ENCODE measurements at regions not wholly inside any gene's neighbourhood (a gene's known extent, or its start where the extent isn't known, plus 50 kb on each side); places are given as distances from the start of the nearest gene placed in this dataset.

DNA sequence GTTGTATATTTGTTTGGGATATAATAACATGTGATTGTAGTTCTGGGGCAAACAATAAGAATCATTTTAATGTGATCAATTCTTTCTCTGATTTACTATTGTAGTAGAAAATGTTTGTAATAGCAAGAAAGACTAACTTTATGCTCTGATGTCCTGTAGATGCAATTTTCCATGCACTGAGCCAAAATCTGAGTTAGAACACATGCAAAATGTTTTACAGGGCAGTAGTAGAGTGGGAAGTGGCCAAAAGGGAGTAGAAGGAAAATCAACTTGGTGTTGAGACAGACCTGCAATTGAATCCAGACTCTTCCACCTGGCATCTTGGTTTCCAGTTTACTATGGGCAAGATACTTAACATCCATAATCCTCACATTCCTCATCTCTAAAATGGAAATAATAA is 93.5 kb upstream of the BMP5 start:
- ChIA-PET POLR2A (no interaction called here), CTCF (no interaction called here)
- no peak for DNase-seq (ENCODE audit: extremely low spot score)
- TF ChIP-seq, protein P1, sequence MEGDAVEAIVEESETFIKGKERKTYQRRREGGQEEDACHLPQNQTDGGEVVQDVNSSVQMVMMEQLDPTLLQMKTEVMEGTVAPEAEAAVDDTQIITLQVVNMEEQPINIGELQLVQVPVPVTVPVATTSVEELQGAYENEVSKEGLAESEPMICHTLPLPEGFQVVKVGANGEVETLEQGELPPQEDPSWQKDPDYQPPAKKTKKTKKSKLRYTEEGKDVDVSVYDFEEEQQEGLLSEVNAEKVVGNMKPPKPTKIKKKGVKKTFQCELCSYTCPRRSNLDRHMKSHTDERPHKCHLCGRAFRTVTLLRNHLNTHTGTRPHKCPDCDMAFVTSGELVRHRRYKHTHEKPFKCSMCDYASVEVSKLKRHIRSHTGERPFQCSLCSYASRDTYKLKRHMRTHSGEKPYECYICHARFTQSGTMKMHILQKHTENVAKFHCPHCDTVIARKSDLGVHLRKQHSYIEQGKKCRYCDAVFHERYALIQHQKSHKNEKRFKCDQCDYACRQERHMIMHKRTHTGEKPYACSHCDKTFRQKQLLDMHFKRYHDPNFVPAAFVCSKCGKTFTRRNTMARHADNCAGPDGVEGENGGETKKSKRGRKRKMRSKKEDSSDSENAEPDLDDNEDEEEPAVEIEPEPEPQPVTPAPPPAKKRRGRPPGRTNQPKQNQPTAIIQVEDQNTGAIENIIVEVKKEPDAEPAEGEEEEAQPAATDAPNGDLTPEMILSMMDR (IDR thresholded peaks at IDR 0.05; ENCODE audit: control extremely low read depth, extremely low read depth, low read depth, missing control alignments) = no peak

DNA sequence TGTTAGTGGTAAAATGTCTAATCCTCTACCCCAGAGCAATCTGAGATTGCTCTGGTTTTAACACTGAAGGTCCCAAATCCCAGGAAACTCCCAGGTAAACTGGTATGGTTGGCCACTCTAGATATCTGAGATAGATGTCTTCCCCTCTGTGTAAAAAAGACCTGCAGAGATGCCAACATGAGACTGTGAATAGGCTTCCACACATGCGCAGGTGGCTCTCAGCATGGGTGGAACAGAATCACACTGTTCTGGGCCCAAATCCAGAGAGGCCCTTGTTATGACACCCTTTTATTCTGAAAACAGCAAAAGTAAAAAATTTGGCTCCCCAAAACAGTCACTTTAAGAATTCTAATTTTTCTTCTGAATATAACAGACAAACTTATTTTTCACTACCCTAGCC is 88.7 kb upstream of the BMP5 start:
- TF ChIP-seq, protein P1 (IDR thresholded peaks at IDR 0.05; ENCODE audit: control extremely low read depth, extremely low read depth, low read depth, missing control alignments) = no peak
- ChIA-PET CTCF (interaction anchor here (1.2 to 1.6 kb wide), 2 partner anchors 15 to 19 kb away, joined by 3 read pairs; no protein-coding TSS in a partner anchor), POLR2A (no interaction called here)
- no peak for DNase-seq (ENCODE audit: extremely low spot score)

DNA sequence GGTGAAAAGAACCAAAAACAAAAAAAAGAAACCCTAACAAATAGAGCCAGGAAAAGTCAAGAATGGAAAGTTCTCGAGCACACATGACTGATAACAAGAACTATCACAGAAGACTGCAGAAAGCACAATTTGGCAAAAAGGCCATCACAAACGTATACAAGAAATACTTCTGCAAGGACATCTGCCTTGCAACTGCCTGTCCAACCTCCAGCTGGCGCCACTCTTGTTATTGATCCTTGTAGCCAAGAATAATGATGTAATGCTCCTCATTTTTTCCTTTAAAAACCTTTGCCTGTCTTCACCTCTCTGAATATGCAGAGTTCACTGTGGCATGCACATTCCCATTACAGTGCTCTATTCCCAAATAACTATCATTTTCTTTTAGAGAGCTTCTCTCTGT is 87.9 kb upstream of the BMP5 start:
- ChIA-PET CTCF (interaction anchor here (1.6 kb wide), 1 partner anchor 14 kb away, joined by 3 read pairs; no protein-coding TSS in a partner anchor), POLR2A (no interaction called here)
- TF ChIP-seq, protein P1 (IDR thresholded peaks at IDR 0.05; ENCODE audit: control extremely low read depth, extremely low read depth, low read depth, missing control alignments) = no peak
- DNase-seq (ENCODE audit: extremely low spot score) = no peak

DNA sequence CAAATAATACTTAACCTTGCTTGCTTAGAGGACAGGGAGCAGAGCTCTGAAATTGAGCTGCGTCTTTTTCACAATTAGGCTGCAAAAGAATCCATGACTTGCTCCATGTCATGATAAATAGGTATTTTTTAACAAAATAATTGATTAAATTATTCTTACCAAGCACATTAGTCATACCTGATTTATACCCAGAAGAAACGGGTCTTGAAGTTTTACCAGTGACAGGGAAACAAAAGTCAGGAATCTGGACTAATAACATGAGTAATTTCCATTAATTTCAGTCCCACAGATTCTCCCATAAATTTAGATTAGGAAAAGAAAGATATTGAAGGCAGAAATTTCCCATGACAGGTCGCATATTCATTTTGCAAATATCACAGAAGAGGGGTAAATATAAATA is 85.0 kb upstream of the BMP5 start:
- POLR2A ChIA-PET = no interaction called here
- CTCF ChIA-PET = no interaction called here
- TF ChIP-seq, protein P1 (IDR thresholded peaks at IDR 0.05; ENCODE audit: control extremely low read depth, extremely low read depth, low read depth, missing control alignments) = no peak

DNA sequence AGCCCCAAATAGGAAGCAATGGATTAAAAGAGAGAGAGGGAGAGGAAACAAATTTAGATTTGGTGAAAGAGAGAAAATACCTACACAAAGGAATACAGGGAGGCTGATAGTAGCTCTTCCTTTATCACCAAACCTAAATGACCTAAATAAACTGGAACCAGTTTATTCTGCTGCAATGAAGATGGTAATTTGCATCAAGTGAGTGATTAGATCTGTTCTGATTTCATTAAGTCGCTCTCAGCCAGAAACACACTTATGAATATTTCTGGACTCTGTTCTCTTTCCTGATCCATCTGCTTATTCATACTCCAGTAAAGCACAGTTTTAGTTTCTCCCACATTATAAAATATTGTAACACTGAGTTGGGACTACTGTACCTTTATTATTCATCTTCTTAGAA is 83.4 kb upstream of the BMP5 start:
- DNase-seq (ENCODE audit: extremely low spot score) = no peak
- ChIA-PET CTCF (no interaction called here), POLR2A (no interaction called here)
- TF ChIP-seq, protein P1 (IDR thresholded peaks at IDR 0.05; ENCODE audit: control extremely low read depth, extremely low read depth, low read depth, missing control alignments) = no peak

More for the DNA sequence above, 85.0 kb upstream of the BMP5 start:
- no peak for DNase-seq (ENCODE audit: extremely low spot score)

DNA sequence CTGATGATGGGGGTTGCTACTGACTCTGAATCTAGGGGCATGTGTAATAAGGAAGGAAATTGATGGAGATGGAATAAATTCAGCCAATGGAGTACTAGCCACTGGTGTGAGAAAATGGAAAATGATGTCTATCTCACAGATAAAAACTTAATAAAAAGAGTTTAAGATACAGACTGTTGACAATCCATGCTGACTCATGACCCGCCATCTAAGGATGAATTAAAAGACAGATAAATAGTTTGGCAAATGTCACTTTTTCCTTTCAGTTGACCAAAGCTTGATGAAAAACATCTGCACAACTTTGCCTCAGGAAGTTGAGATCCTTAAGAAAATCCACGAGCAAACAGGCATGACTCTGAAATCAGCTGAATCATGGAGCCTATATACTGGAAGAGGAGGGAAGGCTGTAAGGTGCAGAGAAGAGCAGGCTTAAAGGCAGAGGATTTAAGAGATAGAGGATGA is 82.6 kb upstream of the BMP5 start:
- CTCF ChIA-PET = interaction anchor here (0.9 kb wide), 1 partner anchor 9 kb away, joined by 3 read pairs; no protein-coding TSS in a partner anchor
- TF ChIP-seq, protein P1 (IDR thresholded peaks at IDR 0.05; ENCODE audit: control extremely low read depth, extremely low read depth, low read depth, missing control alignments) = no peak
- POLR2A ChIA-PET = no interaction called here

DNA sequence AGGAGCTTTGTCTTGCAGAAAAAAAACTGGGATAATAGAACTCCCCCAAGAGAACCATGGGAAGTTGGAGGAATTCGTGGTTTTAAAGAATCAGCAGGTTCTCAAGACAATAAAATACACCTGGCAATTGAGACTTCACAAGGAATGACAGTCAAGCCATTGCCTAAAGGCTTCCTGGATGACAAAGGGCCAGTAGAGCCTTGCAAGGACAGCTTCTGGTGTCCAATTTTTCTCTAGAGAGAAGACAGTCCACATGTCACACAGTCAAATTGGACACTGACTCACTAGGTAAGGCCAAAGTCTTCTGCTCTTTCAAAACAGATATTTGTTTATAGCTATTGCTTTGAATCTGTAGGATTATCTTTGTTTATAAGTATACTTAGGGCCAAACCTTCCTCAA is 80.3 kb upstream of the BMP5 start:
- TF ChIP-seq, protein P1 (IDR thresholded peaks at IDR 0.05; ENCODE audit: control extremely low read depth, extremely low read depth, low read depth, missing control alignments) = no peak
- POLR2A ChIA-PET = no interaction called here
- CTCF ChIA-PET = interaction anchor here (1.1 to 1.5 kb wide), 2 partner anchors 18 to 338 kb away, joined by 3 to 5 read pairs; no protein-coding TSS in a partner anchor
- DNase-seq (ENCODE audit: extremely low spot score) = no peak

More for the DNA sequence above, 82.6 kb upstream of the BMP5 start:
- DNase-seq (ENCODE audit: extremely low spot score) = no peak

All from GM10248 (cell line).